ENCODE measurements at regions not wholly inside any gene's neighbourhood (a gene's known extent, or its start where the extent isn't known, plus 50 kb on each side); places are given as distances from the start of the nearest gene placed in this dataset.
A peak's percentile ranks its signal among the peaks of the same experiment; 100 is the strongest.
"Not testable (repeated sequence)": the region's sequence is repeated elsewhere in the genome, so short reads cannot be mapped to it uniquely, and the experiment has no call there.

DNA sequence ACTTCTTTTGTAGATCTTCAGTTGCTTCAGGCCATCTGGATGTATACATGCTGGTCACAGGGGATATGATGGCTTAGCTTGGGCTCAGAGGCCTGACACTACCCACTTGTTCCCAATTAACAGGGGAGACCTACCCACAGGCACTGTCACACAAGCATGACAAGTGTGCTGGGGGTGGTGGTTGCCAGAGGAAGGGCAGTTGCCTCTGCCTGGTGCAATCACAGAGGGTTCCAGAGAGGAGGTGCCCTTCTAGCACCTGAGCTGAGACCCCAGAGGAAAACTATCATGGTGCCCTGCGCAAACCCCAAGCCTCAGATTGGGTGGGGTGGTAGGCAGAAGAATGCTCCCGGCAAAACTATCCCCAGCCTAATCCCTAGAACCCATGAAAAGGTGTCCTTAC is 65.6 kb upstream of the NANOS1 start:
- TF ChIP-seq CTCF (IDR thresholded peaks at IDR 0.05) (no peak), POLR2A (IDR thresholded peaks at IDR 0.05) (no peak), POLR2AphosphoS5 (IDR thresholded peaks at IDR 0.05; ENCODE audit: insufficient read depth in 1 of 2, low read depth in 1 of 2) (no peak)
- H3K4me3 ChIP-seq: no peak overlapping the region
- peaks cover 17% of the 10 kb centered on the region for H3K4me1 ChIP-seq
- H3K36me3 ChIP-seq: no peaks in the 10 kb centered on the region
- no peaks in the 10 kb centered on the region for H3K9me3 ChIP-seq
- intact Hi-C loops (cut with DNase I): no loop called here
- peak; percentile 69 to 84 for DNase-seq (ENCODE audit: extremely low spot score in 2 of 2)
- no peak overlapping the region for H3K27ac ChIP-seq
- H3K27me3 ChIP-seq: no peaks in the 10 kb centered on the region

GRCh38 chr10:118964476-118964875 is 65.0 kb upstream of the NANOS1 start:
- H3K36me3 ChIP-seq; intact Hi-C loops (cut with DNase I); H3K9me3 ChIP-seq: not testable (repeated sequence)

DNA sequence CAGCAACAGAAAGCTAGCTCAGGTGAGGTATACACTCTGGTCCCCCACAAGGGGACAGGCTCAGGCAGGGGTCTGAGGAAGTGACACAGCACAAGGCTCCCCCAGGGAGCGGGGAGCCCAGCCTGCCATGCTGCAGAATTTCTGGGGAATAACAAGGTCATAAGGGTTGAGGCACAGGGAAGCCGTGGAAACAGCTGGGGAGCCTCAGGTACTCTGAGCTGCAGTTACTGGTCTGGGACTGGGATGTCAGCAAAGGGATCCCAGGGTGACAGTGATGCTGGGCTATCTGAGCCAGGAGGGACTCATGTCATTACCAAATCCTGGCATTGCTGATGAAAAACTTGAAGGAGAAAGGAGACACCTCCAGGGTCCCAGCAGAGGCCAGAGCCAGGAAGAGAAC is 64.4 kb upstream of the NANOS1 start:
- no peak overlapping the region for H3K4me3 ChIP-seq
- H3K9me3 ChIP-seq: no peaks in the 10 kb centered on the region
- H3K27ac ChIP-seq: no peak overlapping the region
- H3K4me1 ChIP-seq: peaks cover 6% of the 10 kb centered on the region
- peak in 1 of 2 donors; percentile 37 for DNase-seq (ENCODE audit: extremely low spot score in 2 of 2)
- intact Hi-C loops (cut with DNase I): no loop called here
- no peaks in the 10 kb centered on the region for H3K36me3 ChIP-seq
- no peaks in the 10 kb centered on the region for H3K27me3 ChIP-seq
- TF ChIP-seq POLR2AphosphoS5 (IDR thresholded peaks at IDR 0.05; ENCODE audit: insufficient read depth in 1 of 2, low read depth in 1 of 2) (no peak), CTCF (IDR thresholded peaks at IDR 0.05) (no peak), POLR2A (IDR thresholded peaks at IDR 0.05) (no peak)

More at GRCh38 chr10:118964476-118964875, 65.0 kb upstream of the NANOS1 start:
- peak in 1 of 2 donors; percentile 25 for DNase-seq (ENCODE audit: extremely low spot score in 2 of 2)
- H3K4me3 ChIP-seq, H3K27ac ChIP-seq, H3K27me3 ChIP-seq: not testable (repeated sequence)
- H3K4me1 ChIP-seq: peaks cover 12% of the 10 kb centered on the region

- peaks cover under 1% of the 10 kb centered on the region for H3K4me1 ChIP-seq
- H3K36me3 ChIP-seq: no peaks in the 10 kb centered on the region
- no peak for TF ChIP-seq POLR2A (IDR thresholded peaks at IDR 0.05)
- no peak for TF ChIP-seq POLR2AphosphoS5 (IDR thresholded peaks at IDR 0.05; ENCODE audit: insufficient read depth in 1 of 2, low read depth in 1 of 2)
- no peak for TF ChIP-seq CTCF (IDR thresholded peaks at IDR 0.05)
- intact Hi-C loops (cut with DNase I): no loop called here
- H3K27me3 ChIP-seq: no peaks in the 10 kb centered on the region
- H3K27ac ChIP-seq: no peak overlapping the region
- no peaks in the 10 kb centered on the region for H3K9me3 ChIP-seq
- no peak overlapping the region for H3K4me3 ChIP-seq
- peak in 1 of 2 donors; percentile 62 for DNase-seq (ENCODE audit: extremely low spot score in 2 of 2)
Observed at GRCh38 chr10:118965645-118966044, 63.9 kb upstream of the NANOS1 start.

DNA sequence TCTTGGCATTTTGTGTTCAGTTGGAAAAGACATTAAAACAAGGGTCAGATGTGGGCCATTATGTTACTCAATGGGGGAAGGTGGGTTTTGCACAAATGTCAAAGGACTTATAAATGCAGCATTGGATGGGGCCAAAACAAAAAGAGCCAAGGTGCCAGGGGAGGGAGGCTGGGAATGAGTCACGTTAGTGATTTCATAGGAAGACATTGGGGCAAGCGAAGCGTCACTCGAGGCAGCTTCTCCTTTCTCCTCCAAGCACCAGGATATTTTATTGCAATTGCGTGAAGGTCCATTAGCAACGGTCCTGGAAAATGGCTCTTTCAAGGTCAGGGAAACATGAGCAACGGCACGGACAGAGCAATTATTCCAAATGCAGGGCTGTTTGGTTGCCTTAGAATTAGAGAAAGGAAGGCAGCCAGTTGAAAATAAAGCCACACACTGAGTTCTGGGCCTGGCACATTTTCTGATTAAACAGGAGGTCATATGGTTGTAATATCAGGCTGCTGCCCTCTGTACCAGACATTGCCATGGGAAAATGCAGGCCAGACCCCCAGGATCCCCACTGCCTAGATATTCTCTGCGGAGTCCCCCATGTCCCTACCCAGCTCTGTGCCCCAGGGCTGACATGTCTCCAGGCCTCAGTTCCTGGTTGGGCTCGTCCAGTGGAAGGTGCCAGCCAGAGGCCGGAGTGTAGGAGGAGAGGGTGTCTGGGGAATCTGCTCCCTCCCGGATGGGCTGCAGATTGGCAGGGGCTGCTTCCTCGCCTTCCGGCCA is 63.3 kb upstream of the NANOS1 start:
- H3K27ac ChIP-seq: no peak overlapping the region
- no peak for DNase-seq (ENCODE audit: extremely low spot score in 2 of 2)
- TF ChIP-seq POLR2A (IDR thresholded peaks at IDR 0.05): no peak
- no peak for TF ChIP-seq POLR2AphosphoS5 (IDR thresholded peaks at IDR 0.05; ENCODE audit: insufficient read depth in 1 of 2, low read depth in 1 of 2)
- TF ChIP-seq CTCF (IDR thresholded peaks at IDR 0.05): no peak
- no peaks in the 10 kb centered on the region for H3K27me3 ChIP-seq
- no peaks in the 10 kb centered on the region for H3K4me1 ChIP-seq
- H3K36me3 ChIP-seq: no peaks in the 10 kb centered on the region
- no peak overlapping the region for H3K4me3 ChIP-seq
- no peaks in the 10 kb centered on the region for H3K9me3 ChIP-seq
- intact Hi-C loops (cut with DNase I): no loop called here
